Inferior parietal cortex (tissue), 1 donor: ENCODE measurements at regions not wholly inside any gene's neighbourhood (a gene's known extent, or its start where the extent isn't known, plus 50 kb on each side); places are given as distances from the start of the nearest gene placed in this dataset.
"Not testable (repeated sequence)": the region's sequence is repeated elsewhere in the genome, so short reads cannot be mapped to it uniquely, and the experiment has no call there.

Experiments used
- DNase-seq: peaks from one replicate; pipeline ENCODE4 v3.0.0-alpha.2; 2016; ENCODE audit errors: extremely low spot score

DNA sequence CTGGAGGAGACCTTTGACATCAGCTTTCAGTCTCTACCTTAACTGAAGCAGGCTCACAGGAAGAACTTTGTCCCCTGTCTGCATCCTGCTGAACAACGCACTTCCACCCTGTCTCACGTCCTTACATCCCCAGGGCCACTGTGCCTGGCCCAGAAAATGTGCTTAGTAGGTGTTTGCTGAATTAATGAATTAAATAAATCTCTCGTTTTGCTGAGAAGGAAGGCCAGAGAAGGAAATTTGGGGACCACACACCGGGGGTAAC, 54.3 kb upstream of the CREB3L1 start:
- no peak for DNase-seq

DNA sequence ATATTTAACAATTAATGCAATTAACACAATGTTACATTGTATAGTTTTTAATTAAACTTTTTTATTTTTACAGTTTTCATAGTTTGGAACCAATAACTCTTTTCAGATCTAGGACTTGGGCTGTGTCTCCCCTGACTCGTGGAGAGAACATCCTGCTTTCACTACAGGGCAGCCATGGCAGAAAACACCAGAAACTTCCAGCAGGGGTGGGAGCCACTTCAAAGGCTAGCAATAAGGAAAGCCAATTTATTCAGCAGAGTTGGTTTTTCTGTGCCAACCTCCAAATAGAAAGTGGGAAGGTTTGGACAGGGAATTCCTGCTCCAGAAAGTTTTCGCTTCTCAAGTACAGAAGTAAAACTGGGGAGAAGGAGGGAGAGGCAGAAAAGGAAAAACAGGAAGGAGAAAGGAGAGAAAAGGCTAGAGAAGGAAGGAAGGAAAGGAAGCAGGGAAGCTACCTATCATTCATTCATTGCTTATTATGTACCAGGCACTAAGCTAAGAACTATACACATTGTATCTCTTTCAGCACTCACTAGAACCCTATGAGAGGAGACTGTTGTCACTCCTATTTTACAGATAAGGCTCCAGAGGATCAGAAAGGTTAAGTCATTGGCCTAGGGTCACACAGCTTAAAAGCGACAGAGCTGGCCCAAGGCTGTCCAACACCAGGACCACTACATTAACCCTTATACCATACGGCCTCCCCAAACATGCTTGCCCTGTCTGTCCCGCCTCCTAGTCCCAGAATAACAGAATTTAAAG, 54.8 kb upstream of the CREB3L1 start:
- DNase-seq: peak; percentile 17

DNA sequence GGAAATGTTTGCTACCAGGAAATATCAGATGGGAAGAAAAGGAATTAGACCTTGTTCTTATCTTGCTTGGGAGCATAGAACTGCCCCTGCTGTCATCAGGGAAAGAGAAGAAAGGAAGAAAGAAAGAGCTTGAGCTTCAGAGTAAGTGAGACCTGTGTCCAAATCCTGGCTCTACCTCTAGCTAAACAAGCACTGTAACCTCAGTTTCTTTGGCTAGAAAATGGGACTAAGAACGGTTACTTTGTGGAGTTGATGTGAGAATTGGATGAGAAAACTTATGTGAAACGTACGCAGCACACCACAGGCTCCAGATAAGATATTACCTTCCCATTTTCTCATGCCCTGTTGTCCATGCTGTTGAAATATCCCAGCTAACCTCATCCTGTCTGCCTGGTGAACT, 57.1 kb upstream of the CREB3L1 start:
- DNase-seq: no peak

DNA sequence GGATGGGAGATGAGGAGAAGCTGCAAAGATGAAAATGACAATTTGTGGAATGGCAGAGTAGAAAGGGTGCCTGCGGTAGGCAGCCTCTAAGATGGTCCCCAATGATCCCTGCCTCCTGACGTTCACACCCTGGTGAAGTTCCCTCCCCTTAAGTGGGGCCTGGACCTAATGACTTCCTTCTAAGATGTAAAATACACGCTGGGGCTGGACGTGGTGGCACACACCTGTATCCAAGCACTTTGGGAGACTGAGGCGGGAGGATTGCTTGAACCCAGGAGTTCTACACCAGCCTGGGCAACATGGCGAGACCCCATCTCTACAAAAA, 60.7 kb upstream of the CREB3L1 start:
- no peak for DNase-seq

DNA sequence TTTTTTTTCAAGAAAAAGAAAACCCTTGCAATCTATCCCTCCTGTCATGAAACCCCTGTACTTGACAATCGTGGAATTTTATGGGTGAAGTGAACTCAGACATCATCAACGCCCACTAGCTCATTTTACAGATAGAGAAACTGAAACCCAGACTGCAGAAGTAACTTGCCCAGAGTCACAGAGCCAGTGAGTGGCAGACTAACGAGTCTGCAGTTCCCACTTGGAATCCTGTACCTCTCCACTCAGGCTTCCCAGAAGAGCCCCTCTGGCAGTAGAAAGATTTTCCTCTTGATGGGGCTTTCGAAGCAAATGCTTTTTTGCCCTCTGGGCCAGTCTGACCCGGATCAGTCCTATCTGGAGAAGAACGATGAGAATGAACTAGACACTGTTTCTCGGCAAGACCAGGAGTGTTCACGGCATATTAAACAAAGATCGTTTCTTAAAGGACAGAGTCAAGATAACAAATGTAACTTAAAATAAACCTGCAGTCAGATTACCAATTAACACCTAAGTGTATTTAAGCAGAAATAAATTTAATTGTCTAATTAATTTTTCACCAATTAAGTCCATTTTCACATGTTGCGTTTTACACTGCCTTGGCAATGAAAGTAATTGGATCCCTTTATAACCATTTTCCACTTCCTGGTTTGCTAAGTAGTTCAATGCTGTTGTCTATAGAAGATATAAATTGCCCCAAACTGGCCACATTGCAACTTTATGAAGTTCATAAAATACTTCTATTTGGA, 61.3 kb upstream of the CREB3L1 start:
- DNase-seq: no peak

DNA sequence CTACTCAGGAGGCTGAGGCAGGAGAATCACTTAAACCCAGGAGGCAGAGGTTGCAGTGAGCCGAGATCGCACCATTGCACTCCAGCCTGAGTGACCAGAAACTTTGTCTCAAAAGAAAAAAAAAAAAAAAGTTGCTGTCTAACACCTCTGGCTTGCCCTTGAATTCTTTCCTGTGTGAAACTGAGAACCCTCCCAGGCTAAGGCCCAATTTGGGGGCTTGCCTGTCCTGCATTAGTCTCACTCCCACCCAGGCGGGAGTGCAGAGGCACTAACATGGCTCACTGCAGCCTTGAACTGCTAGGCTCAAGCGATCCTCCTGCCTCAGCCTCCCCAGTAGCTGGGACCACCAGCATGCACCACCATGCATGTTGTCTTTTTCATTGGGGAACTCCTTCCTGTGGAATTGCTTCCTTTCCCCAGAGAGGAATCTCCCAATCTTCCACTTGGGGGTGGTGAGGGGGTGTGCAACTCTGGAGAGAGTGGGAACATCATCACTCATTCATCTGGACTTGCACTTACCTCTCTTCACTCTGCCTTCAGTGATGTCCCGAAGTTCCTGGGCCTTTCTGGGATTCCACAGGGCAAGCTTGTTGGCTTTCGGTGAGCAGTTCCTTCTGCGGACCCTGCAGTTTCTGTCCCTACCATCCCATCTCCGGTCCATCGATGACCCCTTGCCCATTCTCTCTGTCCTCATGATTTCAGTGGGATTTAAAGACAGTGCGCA, 62.1 kb upstream of the CREB3L1 start:
- DNase-seq: no peak

DNA sequence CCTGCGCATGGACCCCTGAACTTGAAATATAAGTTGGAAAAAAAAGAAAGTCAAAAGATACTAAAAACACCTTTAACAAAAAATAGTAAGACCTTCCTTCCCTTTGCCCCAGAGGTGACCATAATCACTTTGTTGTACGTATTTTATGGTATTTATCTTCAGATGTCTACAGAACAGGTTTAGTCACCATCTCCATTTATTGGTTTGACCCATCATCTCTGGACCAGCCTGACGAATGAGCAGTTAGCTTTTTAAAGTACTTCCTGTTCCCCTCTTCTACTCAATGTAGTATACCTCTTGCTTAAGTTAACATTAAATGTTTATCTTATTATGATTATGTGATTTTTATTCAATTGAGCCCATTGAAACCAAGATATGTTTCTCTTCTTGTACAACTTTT, 64.7 kb upstream of the CREB3L1 start:
- DNase-seq: no peak

DNA sequence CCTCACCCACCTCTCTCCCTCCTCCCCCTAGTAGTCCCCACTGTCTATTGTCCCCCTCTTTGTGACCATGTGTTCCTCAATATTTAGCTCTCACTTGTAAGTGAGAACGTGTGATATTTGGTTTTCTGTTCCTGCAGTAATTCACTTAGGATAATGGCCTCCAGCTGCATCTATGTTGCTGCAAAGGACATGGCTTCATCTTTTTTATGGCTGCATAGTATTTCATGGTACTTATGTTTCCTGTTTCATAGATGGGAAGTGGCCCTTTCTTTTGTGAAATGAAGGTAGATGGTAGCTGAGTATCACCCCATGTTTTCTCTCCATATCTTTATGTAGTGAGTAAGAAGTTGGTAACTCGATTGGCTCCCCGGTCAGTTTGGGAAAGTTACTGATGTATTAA, 66.6 kb upstream of the CREB3L1 start:
- DNase-seq: no peak

DNA sequence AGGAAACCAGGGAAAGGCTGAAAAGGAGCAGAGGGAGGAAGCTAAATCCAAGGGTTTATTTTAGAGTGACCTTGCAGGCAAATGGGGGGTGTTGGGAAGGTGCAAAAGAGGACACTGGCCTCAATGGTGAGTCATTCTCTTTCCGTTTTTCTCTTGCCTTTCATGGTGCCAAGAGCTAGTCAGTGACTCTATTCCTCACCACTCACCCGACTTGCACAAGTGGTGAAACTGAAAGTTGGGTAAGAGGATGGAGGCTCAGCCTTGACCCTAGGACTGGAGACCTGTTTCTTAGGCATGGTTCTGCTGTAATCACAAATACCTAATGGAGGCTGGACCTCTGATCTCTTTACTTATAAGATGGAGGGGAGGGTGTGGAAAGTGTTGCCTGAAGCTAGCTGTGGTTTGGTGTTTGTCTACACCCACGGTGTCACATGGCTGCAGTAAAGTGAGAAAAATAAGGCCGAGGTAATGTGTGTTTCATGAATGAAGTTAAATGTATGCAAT, 67.3 kb upstream of the CREB3L1 start:
- DNase-seq: no peak

DNA sequence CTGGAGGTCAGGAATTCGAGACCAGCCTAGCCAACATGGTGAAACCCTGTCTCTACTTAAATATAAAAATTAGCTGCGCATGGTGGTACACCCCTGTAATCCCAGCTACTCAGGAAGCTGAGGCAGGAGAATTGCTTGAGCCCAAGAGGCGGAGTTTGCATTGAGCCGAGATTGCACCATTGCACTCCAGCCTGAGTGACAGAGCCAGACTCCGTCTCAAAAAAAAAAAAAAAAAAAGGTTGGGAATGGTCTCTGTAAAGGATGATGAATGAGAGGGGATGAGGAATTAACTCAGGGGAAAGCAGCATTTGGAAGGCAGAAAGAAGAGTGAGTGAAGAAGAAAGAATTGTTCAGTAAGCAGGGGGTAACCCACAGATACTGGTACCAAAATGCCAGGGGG, 67.8 kb upstream of the CREB3L1 start:
- not testable (repeated sequence) for DNase-seq

DNA sequence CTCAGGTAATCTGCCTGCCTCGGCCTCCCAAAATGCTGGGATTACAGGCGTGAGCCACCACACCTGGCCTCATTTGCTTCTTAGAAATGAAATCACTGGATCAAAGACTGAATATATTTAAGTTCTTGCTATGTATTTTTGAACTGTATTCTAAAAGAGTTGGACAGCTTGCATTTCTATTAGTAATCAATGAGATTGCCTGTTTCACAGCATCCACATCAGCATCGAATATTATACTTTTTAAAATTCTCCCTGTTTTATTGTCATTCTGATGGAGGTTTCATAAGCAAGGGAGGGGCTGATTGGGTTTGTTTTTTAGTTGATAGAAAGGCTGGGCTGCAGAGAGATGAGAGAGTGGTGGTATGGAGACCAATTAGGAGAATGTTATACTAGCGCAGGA, 68.7 kb upstream of the CREB3L1 start:
- DNase-seq: no peak

DNA sequence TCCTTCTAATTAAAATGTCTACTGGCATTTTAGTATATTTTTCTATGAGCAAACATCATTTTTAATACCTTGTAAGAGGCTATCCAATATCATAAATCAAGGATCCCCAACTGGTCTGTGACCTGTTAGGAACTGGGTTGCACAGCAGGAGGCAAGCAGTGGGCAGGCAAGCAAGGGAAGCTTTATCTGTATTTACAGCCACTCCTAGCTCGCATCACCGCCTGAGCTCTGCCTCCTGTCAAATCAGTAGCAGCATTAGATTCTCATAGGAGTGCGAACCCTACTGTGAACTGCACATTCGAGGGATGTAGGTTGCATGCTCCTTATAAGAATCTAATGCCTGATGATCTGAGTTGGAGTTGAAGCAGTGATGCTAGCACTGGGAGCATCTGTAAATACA, 70.2 kb upstream of the CREB3L1 start:
- no peak for DNase-seq

DNA sequence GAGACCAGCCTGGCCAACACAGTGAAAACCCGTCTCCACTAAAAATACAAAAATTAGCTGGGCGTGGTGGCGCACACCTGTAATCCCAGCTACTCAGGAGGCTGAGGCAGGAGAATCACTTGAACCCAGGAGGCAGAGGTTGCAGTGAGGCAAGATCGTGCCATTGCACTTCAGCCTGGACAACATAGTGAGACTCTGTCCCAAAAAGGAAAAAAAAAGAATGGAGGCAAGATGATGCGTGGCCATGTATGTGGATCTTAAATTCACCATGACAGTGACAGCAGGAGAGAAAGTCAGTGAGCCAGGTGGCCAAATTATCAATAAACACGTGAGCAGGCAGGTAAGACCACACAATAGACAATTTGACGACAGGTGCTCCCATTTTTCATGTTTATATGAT, 73.0 kb upstream of the CREB3L1 start:
- DNase-seq: not testable (repeated sequence)

DNA sequence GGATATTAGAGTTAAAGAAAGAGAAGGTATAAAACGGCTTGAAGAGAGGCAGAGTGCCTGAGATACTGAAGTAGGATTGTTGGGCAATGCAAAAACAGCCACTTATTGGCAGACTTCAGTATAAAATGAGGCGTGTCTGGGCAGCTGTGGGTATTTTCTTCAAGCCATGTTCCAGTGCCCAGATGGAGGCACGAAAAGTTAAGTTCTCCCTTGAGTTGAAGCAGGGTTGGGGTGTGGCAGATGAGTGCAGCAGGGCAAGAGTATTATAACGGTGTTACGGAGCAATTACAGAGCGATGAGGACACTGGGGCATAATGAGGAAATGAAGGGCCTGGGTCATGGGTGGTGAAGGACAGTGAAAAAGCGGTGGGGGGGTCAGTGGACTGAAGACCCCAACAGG, 73.7 kb upstream of the CREB3L1 start:
- no peak for DNase-seq

DNA sequence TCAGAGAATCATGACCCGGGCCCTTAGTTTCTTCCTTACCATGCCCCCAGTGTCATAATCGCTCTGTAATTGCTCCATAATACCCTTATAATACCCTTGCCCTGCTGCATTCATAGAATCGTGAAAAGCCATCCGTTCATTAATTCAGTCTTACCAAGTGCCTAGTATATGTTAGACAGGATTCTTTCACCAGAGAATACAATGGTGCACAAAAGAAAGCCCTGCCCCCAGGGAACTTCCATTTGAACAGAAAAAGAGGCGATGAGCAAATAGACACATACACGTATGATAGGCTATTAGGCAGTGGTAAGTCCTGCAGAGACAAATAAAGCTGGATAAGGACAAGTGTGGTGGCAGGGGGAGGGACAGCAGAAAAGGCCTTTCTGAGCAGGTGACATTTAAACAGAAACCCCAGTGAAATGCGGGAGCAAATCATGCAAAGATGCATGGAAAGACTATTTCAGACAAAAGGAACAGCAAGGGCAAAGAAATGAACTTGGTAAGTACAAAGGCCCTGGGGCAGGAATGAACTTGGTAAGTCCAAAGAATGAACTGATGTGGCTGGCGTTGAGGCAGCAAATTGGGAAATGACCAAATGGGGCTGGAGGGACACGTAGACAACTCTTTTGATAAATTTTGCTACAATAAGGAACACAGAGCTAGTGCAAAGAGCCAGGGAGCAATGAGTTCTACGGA, 74.6 kb upstream of the CREB3L1 start:
- DNase-seq: no peak

DNA sequence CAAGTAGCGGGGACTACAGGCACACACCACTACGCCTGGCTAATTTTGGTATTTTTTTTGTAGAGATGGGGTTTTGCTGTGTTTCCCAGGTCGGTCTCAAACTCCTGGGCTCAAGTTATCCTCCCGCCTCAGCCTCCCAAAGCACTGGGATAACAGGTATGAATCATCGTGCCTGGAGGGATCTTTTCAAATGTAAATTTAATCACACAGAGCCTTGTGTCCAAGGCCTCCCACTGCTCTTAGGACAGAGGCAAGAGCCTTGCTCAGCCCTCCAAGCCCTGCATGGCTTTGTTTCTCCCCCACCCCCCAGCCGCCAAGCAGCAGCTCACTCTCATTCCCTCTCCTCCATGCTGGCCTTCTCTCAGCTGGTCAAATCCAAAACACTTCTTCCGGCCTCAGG, 75.3 kb upstream of the CREB3L1 start:
- DNase-seq: no peak

DNA sequence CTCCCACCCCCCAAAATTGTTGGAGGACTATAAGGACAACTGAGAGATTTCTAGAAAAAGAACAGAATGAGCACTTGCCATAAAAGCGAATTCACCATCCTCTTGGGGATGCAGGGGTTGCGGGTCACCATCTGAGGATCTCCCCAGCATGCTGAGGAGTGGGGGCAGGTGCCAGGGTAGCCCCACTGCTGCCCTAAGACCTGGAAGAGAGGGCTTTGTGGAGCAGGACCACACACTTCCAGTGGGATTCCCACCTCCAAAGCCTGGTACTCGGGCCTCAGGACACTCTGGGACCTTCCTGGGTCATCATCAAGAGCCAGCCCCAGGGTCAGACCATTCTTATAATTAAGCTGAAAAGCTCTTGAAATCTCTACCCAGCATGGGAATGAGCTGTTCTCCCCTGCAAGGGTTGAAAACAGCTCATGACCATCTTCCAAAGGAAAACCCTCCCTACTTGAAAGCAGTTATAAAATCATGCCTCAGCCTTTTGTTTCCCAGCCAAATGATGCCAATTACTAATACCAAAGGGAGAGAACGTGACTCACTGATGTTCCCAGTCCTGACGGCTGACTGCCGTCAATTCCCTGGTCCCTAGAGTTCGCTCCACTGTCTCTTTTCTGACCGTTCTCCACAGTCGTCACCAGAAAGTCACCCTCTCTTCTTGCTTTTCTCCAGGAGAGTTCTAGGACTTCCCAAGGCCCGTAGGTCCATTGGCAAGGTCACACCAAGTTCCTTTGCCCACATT, 76.8 kb upstream of the CREB3L1 start:
- DNase-seq: no peak

DNA sequence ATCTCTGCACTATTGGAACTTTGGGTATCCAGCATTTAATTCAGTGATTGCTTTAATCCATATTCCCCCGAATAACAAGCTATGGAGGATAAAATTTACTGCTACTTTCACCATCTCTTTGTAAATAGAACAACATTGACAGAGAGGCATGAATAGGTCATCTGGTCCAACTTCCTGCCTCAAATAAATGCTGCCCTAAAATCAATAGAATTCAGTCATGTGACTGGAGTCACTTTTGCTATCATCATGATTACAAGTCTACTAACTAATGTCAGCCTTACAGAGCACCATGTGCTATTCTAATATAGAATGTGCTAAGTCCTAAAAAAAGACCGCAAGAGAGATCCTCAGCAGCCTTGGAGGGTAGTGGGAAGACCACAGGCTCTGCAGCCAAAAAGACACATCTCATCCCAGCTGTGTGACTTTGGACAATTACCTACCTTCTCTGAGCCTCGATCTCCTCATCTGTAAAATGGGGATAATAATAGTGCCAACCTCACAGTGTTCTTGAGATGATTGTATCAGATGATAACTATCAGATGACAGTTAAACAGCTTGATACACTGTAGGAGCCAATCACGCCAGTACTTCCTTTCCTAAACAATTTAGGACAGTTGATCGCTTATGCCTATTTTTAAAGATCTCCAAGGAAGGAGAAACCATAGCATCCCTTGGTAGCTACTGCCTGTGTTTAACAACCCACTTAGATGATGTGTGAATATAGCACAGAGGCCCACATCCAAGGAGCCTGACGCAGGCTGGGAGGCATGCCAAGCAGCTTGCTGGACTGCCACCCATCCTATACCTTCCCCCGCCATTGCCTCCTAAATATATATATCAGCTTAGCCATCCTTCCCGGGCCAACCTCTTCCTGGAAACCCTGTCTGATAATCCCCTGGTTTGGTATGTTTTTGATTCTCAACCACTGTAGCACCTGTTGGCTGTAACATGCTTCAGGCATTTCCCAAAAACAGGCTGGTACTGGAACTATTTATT, 77.3 kb upstream of the PHF21A start:
- DNase-seq: peak; percentile 60

DNA sequence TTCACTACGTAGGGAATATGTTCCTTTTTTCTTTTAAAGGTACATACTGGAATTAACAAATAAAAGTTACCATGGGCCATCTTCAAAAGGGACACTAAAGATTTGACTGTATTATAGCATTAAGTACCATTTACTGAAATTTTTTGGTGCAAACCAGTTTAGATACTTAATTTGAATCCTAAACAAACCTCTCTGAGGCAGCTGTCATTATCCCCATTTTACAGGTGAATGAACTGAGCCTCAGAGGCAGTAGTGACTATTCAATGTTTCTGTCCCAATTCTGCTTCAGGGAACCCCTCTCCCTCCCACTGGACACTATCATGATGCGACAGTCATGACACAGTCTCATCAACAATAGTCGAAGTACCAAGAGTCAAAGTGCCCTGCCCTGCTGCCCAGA, 76.2 kb upstream of the PHF21A start:
- no peak for DNase-seq

DNA sequence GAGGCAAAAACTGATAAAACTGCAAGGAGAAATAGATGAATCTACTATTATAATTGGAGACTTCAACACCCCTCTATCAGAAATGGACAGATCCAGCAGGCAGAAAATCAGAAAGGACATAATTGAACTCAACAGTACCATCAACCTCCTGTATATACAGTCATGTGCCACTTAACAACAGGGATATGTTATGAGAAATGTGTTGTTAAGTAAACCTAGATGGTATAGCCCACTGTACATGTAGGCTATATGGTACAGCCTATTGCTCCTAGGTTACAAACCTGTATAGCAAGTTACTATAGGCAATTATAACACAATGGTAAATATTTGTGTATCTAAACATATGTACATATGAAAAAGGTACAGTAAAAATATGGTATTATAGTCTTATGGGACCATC, 66.8 kb upstream of the PHF21A start:
- no peak for DNase-seq

DNA sequence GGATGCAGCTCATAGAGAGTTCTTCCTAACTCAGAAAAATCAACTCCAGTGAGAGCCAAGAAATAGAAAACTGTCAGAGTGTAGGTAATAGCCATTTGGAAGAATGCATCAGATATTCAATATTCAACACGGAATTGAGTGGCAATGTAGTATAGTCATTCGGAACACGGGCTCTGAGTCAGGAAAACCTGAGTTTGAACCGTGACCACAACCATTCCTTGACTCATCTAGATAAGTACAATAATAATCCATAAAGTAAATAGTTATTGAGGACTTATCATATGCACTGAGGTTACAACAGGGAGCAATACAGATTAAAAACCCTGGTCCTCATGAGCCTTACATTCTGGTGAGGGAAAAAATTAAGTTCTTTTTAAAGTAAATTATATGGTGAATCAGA, 62.6 kb upstream of the PHF21A start:
- no peak for DNase-seq
